Endothelial cell of umbilical vein (primary cell): ENCODE measurements at regions not wholly inside any gene's neighbourhood (a gene's known extent, or its start where the extent isn't known, plus 50 kb on each side); places are given as distances from the start of the nearest gene placed in this dataset.

Experiments
- BruUV-seq: library from RNA; stranded (reverse); fragments of 400-500 nt; replicated peaks from 2 replicates; lab custom pipeline; 2021; lab: Mats Ljungman, UMichigan
- CTCF ChIA-PET: fragments of 300-600, 350-600 bp; sonication (Branson Sonifier 250); formaldehyde crosslinking; loops from one replicate; lab custom pipeline; 2021; ENCODE audit warnings: antibody characterized with exemption, inconsistent platforms; lab: Charles Lee
- POLR2A ChIA-PET: fragments of 300-600, 350-600 bp; sonication (Branson Sonifier 250); formaldehyde crosslinking; loops from one replicate; lab custom pipeline; 2021; ENCODE audit warnings: antibody characterized with exemption, inconsistent platforms; lab: Charles Lee
- DNase-seq: peaks from one replicate; pipeline ENCODE4 v3.0.0-alpha.2; 2011; ENCODE audit warnings: low read depth, low spot score
- FAIRE-seq: peaks from 2 replicates; lab custom pipeline; 2011; peaks lifted over from hg19 to GRCh38; lab: Jason Lieb, UNC
- H2AFZ ChIP-seq: 2 replicates; pipeline ENCODE4 v1.6.0; 2012; ENCODE audit warnings: low read depth, low read length, control low read depth, inconsistent platforms
- H3K27ac ChIP-seq: 2 replicates; pipeline ENCODE4 v1.5.1; 2011; ENCODE audit warnings: low read depth, mild to moderate bottlenecking, control low read depth, low read length, moderate library complexity; ENCODE audit not compliant: insufficient read depth
- H3K27me3 ChIP-seq, 2 experiments: 2 replicates each; pipeline versions ENCODE4 v1.6.0 to v1.6.1; 2011; ENCODE audit warnings: low read length in 2 of 2, mixed read lengths in 1 of 2; ENCODE audit not compliant: control insufficient read depth in 2 of 2, insufficient read depth in 2 of 2
- H3K36me3 ChIP-seq, 2 experiments: 2 replicates in 1 of 2; 3 replicates in 1 of 2; pipeline ENCODE4 v1.5.1; 2011; ENCODE audit warnings: low read length in 2 of 2, mild to moderate bottlenecking in 1 of 2, moderate library complexity in 1 of 2; ENCODE audit not compliant: control insufficient read depth in 2 of 2, insufficient read depth in 2 of 2; ENCODE audit errors: extremely low read depth in 1 of 2
- H3K4me1 ChIP-seq: 3 replicates; pipeline ENCODE4 v1.5.1; 2011; ENCODE audit warnings: mild to moderate bottlenecking, low read length; ENCODE audit not compliant: control insufficient read depth, insufficient read depth; ENCODE audit errors: extremely low read depth
- H3K4me2 ChIP-seq: 2 replicates; pipeline ENCODE4 v1.6.1; 2011; ENCODE audit warnings: low read length, control low read depth, mixed read lengths; ENCODE audit not compliant: insufficient read depth
- H3K4me3 ChIP-seq, 3 experiments: fragments of 200-600 bp in 1 of 3; sonication (generic), shearing (Covaris generic) in 1 of 3; replicated peaks in 1 of 3; 2 replicates each; pipeline ENCODE4 v1.5.1; 2011 to 2016; ENCODE audit warnings: control low read depth in 3 of 3, low read length in 3 of 3, mild to moderate bottlenecking in 2 of 3, inconsistent platforms in 1 of 3, low read depth in 1 of 3, moderate library complexity in 1 of 3; ENCODE audit not compliant: insufficient read depth in 1 of 3
- H3K79me2 ChIP-seq: 2 replicates; pipeline ENCODE4 v1.6.0; 2012; ENCODE audit warnings: low read length, inconsistent platforms; ENCODE audit not compliant: control insufficient read depth, insufficient read depth
- H3K9ac ChIP-seq: replicated peaks from 2 replicates; pipeline ENCODE3; 2011; ENCODE audit warnings: low read length, control low read depth; ENCODE audit not compliant: insufficient read depth; ENCODE audit errors: extremely low read depth
- H3K9me1 ChIP-seq: replicated peaks from 3 replicates; pipeline ENCODE4 v1.6.0; 2011; ENCODE audit warnings: mild to moderate bottlenecking, low read length; ENCODE audit not compliant: control insufficient read depth, insufficient read depth; ENCODE audit errors: extremely low read depth
- H3K9me3 ChIP-seq: replicated peaks from 2 replicates; pipeline ENCODE4 v1.5.1; 2012; ENCODE audit warnings: low read length, inconsistent platforms; ENCODE audit not compliant: control insufficient read depth, insufficient read depth
- H4K20me1 ChIP-seq: replicated peaks from 2 replicates; pipeline ENCODE3; 2011; ENCODE audit warnings: mild to moderate bottlenecking, low read length; ENCODE audit not compliant: control insufficient read depth, insufficient read depth; ENCODE audit errors: extremely low read depth
- EZH2 ChIP-seq: IDR thresholded peaks from 2 replicates; pipeline ENCODE4 v1.6.1; 2012; ENCODE audit warnings: borderline replicate concordance, low read depth, mild to moderate bottlenecking, moderate library complexity, low read length, inconsistent platforms; ENCODE audit not compliant: severe bottlenecking
- FOS ChIP-seq: IDR thresholded peaks from 2 replicates; pipeline ENCODE4 v1.6.1; 2011; ENCODE audit warnings: mild to moderate bottlenecking, low read length, moderate library complexity, borderline replicate concordance; ENCODE audit not compliant: insufficient read depth
- GATA2 ChIP-seq: IDR thresholded peaks from 2 replicates; pipeline ENCODE4 v1.7.0; 2011; ENCODE audit warnings: low read depth, mild to moderate bottlenecking, moderate library complexity, mixed read lengths, low read length; ENCODE audit not compliant: insufficient read length, insufficient read depth
- JUN ChIP-seq: IDR thresholded peaks from 2 replicates; pipeline ENCODE4 v1.6.1; 2011; ENCODE audit warnings: borderline replicate concordance, low read depth; ENCODE audit not compliant: insufficient read length, insufficient read depth
- MYC ChIP-seq: IDR thresholded peaks from one replicate; pipeline ENCODE4 v1.6.1; 2011; ENCODE audit warnings: mild to moderate bottlenecking, low read depth, low read length
- POLR2A ChIP-seq: IDR thresholded peaks from 2 replicates; pipeline ENCODE4 v1.6.1; 2012; ENCODE audit warnings: low read depth, mild to moderate bottlenecking, control low read depth, low read length
- POLR2AphosphoS5 ChIP-seq: IDR thresholded peaks from 2 replicates; pipeline ENCODE4 v1.6.1; 2012; ENCODE audit warnings: low read depth, mild to moderate bottlenecking, control low read depth, low read length, moderate library complexity; ENCODE audit not compliant: insufficient read depth
- dilution Hi-C: fragments of 300-500 bp; cut with MboI; formaldehyde crosslinking; loops from one replicate; pipeline ENCODE4 v1.15.0; 2019; ENCODE audit warnings: low sequenced_read_pairs; ENCODE audit not compliant: extremely low pct_ligation_motif_present
- intact Hi-C: fragments of 100-400 bp; cut with micrococcal nuclease; formaldehyde crosslinking; loops from one replicate; pipeline ENCODE4 v1.10.0; 2022
- TF ChIP-seq, protein P1 (sequence below), 2 donors: IDR thresholded peaks; 1 replicate in 1 of 2; 2 replicates in 1 of 2; pipeline ENCODE4 v1.5.1; 2011; ENCODE audit warnings: low read length in 2 of 2, mild to moderate bottlenecking in 2 of 2, moderate library complexity in 2 of 2, control low read depth in 1 of 2, inconsistent platforms in 1 of 2, low read depth in 1 of 2; ENCODE audit not compliant: insufficient read depth in 1 of 2; ENCODE audit errors: extremely low read depth in 1 of 2
- TF ChIP-seq, protein P2 (sequence below): IDR thresholded peaks from 2 replicates; pipeline ENCODE4 v1.6.1; 2011; ENCODE audit not compliant: insufficient read depth, insufficient read length

DNA sequence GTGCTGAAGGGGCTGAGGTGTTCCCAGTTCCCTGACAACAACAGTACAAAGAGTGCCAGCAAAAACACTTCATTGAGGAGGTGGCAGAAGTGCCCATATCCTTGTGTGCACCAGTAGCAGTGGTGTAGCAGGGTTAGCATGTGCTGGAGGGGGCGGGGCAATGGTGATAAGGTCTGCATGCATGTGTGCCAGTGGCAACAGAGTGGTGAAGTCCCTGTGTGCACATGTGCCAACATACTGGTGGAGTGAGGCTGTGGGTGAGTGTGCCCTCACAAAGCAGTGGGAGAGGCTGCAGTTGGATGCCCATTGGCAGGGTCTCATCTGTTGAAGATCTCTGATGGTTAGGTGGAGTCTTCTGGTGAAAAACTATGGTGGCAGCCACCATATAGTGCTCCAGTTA lies 994.6 kb downstream of the PCDH19 start:
- dilution Hi-C loops = no loop called here

More for the DNA sequence above, 994.6 kb downstream of the PCDH19 start:
- Histone ChIP-seq H3K79me2 (no peaks in the 10 kb centered on the region), H3K36me3 (no peaks in the 10 kb centered on the region), H3K4me1 (no peaks in the 10 kb centered on the region), H4K20me1 (no peaks in the 10 kb centered on the region), H3K27ac (no peak overlapping the region), H3K9ac (no peak overlapping the region), H3K27me3 (no peaks in the 10 kb centered on the region), H3K9me3 (no peaks in the 10 kb centered on the region), H2AFZ (no peak overlapping the region), H3K9me1 (no peaks in the 10 kb centered on the region), H3K4me2 (no peak overlapping the region), H3K4me3 (no peak overlapping the region)
- TF ChIP-seq JUN = no peak
- no peak for TF ChIP-seq POLR2AphosphoS5
- TF ChIP-seq, protein P1, sequence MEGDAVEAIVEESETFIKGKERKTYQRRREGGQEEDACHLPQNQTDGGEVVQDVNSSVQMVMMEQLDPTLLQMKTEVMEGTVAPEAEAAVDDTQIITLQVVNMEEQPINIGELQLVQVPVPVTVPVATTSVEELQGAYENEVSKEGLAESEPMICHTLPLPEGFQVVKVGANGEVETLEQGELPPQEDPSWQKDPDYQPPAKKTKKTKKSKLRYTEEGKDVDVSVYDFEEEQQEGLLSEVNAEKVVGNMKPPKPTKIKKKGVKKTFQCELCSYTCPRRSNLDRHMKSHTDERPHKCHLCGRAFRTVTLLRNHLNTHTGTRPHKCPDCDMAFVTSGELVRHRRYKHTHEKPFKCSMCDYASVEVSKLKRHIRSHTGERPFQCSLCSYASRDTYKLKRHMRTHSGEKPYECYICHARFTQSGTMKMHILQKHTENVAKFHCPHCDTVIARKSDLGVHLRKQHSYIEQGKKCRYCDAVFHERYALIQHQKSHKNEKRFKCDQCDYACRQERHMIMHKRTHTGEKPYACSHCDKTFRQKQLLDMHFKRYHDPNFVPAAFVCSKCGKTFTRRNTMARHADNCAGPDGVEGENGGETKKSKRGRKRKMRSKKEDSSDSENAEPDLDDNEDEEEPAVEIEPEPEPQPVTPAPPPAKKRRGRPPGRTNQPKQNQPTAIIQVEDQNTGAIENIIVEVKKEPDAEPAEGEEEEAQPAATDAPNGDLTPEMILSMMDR (IDR thresholded peaks at IDR 0.05; ENCODE audit: extremely low read depth in 1 of 2, insufficient read depth in 1 of 2, low read depth in 1 of 2, low read length in 2 of 2) = no peak
- no peak for TF ChIP-seq EZH2
- no peak for TF ChIP-seq MYC
- TF ChIP-seq, protein P2, sequence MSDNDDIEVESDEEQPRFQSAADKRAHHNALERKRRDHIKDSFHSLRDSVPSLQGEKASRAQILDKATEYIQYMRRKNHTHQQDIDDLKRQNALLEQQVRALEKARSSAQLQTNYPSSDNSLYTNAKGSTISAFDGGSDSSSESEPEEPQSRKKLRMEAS = no peak
- TF ChIP-seq GATA2 = no peak
- no peak for TF ChIP-seq FOS
- no peak for TF ChIP-seq POLR2A
- BruUV-seq = no TSS peak
- POLR2A ChIA-PET = no interaction called here
- DNase-seq (no peak), FAIRE-seq (no peak)
- intact Hi-C loops = no loop called here
- CTCF ChIA-PET = no interaction called here
